Type B pancreatic cell (in vitro differentiated cells): ENCODE measurements at regions not wholly inside any gene's neighbourhood (a gene's known extent, or its start where the extent isn't known, plus 50 kb on each side); places are given as distances from the start of the nearest gene placed in this dataset.

Experiments used
- DNase-seq: peaks from one replicate; pipeline ENCODE4 v3.0.0; 2021; ENCODE audit warnings: mixed read lengths; ENCODE audit not compliant: unreplicated experiment; ENCODE audit errors: extremely low spot score
- H3K27ac Mint-ChIP-seq: 2 replicates; pipeline ENCODE4 v1.8.0; 2021; ENCODE audit warnings: mild to moderate bottlenecking, mixed read lengths
- H3K27me3 Mint-ChIP-seq: 2 replicates; pipeline ENCODE4 v1.8.0; 2021; ENCODE audit warnings: mixed read lengths
- H3K36me3 Mint-ChIP-seq: 2 replicates; pipeline ENCODE4 v1.8.0; 2021; ENCODE audit warnings: mixed read lengths
- H3K4me1 Mint-ChIP-seq: one replicate; pipeline ENCODE4 v1.8.0; 2021; ENCODE audit warnings: mixed read lengths; ENCODE audit not compliant: unreplicated experiment
- H3K4me3 Mint-ChIP-seq: 2 replicates; pipeline ENCODE4 v1.8.0; 2021; ENCODE audit warnings: mild to moderate bottlenecking, mixed read lengths
- H3K9me3 Mint-ChIP-seq: 2 replicates; pipeline ENCODE4 v1.8.0; 2021; ENCODE audit warnings: mixed read lengths
- CTCF ChIP-seq: fragments of 200-600 bp; sonication (generic); conservative IDR thresholded peaks from 2 replicates; pipeline ENCODE4 v1.5.0; 2021; ENCODE audit warnings: antibody characterized with exemption, mild to moderate bottlenecking

DNA sequence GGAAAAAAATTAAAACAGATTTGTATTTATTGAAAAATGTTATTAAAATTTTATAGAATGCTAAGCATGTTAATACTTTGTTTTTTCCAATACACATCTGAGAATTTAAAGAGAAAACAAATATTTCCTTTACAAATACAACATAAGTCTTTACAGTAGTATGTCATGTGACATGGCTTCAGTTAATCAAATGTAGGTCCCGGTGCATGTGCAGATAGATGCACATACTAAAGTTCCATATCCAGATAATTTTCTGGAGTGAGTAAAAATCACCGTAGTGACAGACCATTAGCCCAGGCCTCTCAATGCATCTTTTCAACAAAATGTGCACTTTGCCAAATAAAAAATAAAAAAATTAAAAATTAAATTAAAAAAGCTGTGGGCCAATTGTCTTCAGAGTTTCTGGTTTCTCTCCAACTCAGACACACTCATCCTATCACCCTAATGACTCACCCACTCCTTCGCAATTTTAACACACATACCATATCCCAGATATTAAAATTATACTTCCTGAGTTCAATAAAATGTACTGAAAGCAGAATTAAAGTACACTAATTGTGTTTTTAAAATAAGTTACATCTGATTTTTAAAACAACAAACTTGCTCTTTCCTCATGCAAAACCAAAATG, 508.1 kb downstream of the NR2F1-AS1 start:
- DNase-seq: no peak
- no peak overlapping the region for H3K27ac Mint-ChIP-seq
- H3K9me3 Mint-ChIP-seq: no peaks in the 10 kb centered on the region
- no peak overlapping the region for H3K4me3 Mint-ChIP-seq
- no peak for TF ChIP-seq CTCF
- no peaks in the 10 kb centered on the region for H3K27me3 Mint-ChIP-seq
- H3K4me1 Mint-ChIP-seq: no peaks in the 10 kb centered on the region
- no peaks in the 10 kb centered on the region for H3K36me3 Mint-ChIP-seq

GRCh38 chr5:93071710-93072109, 509.3 kb downstream of the NR2F1-AS1 start:
- no peak for DNase-seq
- no peaks in the 10 kb centered on the region for H3K27me3 Mint-ChIP-seq
- no peaks in the 10 kb centered on the region for H3K36me3 Mint-ChIP-seq
- H3K4me3 Mint-ChIP-seq: no peak overlapping the region
- no peak overlapping the region for H3K27ac Mint-ChIP-seq
- H3K4me1 Mint-ChIP-seq: no peaks in the 10 kb centered on the region
- H3K9me3 Mint-ChIP-seq: no peaks in the 10 kb centered on the region
- no peak for TF ChIP-seq CTCF

GRCh38 chr5:93070938-93071337, 510.1 kb downstream of the NR2F1-AS1 start:
- Mint-ChIP-seq H3K4me1 (no peaks in the 10 kb centered on the region), H3K27ac (no peak overlapping the region)
- no peak for TF ChIP-seq CTCF

DNA sequence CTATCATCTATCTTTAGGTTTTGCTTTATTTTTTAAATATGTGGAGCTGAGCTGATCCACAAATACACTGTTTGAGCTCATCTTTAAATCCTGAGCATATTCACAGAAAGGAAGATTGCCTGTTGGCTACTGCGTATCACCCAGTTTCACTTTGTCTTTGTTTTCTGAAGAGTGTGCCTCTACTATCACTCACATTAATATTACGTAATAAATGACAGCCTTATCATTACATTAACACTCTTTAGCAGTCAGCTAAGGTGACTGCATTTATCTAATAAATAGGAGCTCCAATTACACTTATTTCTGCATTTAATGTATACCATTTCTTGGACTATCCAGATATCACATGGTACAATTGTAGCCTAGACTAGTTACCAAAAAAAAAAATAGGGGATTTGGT, 511.7 kb downstream of the NR2F1-AS1 start:
- H3K4me1 Mint-ChIP-seq: no peaks in the 10 kb centered on the region
- no peak for TF ChIP-seq CTCF
- no peaks in the 10 kb centered on the region for H3K9me3 Mint-ChIP-seq
- H3K4me3 Mint-ChIP-seq: no peak overlapping the region
- H3K36me3 Mint-ChIP-seq: no peaks in the 10 kb centered on the region
- H3K27ac Mint-ChIP-seq: no peak overlapping the region
- no peaks in the 10 kb centered on the region for H3K27me3 Mint-ChIP-seq
- no peak for DNase-seq

More at GRCh38 chr5:93070938-93071337, 510.1 kb downstream of the NR2F1-AS1 start:
- Mint-ChIP-seq H3K4me3 (no peak overlapping the region), H3K36me3 (no peaks in the 10 kb centered on the region), H3K27me3 (no peaks in the 10 kb centered on the region), H3K9me3 (no peaks in the 10 kb centered on the region)
- no peak for DNase-seq

GRCh38 chr5:93062548-93062947, 518.5 kb downstream of the NR2F1-AS1 start:
- peak; percentile 49 for TF ChIP-seq CTCF
- DNase-seq: no peak
- Mint-ChIP-seq H3K4me3 (no peak overlapping the region), H3K27me3 (no peaks in the 10 kb centered on the region), H3K4me1 (no peaks in the 10 kb centered on the region), H3K9me3 (no peaks in the 10 kb centered on the region), H3K27ac (no peak overlapping the region), H3K36me3 (no peaks in the 10 kb centered on the region)

- Mint-ChIP-seq H3K36me3 (no peaks in the 10 kb centered on the region), H3K27me3 (no peaks in the 10 kb centered on the region), H3K4me1 (no peaks in the 10 kb centered on the region), H3K27ac (no peak overlapping the region), H3K9me3 (no peaks in the 10 kb centered on the region), H3K4me3 (no peak overlapping the region)
- TF ChIP-seq CTCF: no peak
- no peak for DNase-seq
Observed at GRCh38 chr5:93058309-93058708, 522.7 kb downstream of the NR2F1-AS1 start.
